ENCODE measurements at regions not wholly inside any gene's neighbourhood (a gene's known extent, or its start where the extent isn't known, plus 50 kb on each side); places are given as distances from the start of the nearest gene placed in this dataset.

- H3K27me3 Mint-ChIP-seq: peaks cover 7 to 12% of the 10 kb centered on the region in 2 donors
- no peak overlapping the region for H3K4me3 Mint-ChIP-seq
- DNase-seq (ENCODE audit: low spot score) (no peak), ATAC-seq (no peak)
- H3K9me3 Mint-ChIP-seq: peaks cover 4% of the 10 kb centered on the region
- no peaks in the 10 kb centered on the region for H3K36me3 Mint-ChIP-seq
- H3K27ac Mint-ChIP-seq: no peak overlapping the region
- H3K4me1 Mint-ChIP-seq (ENCODE audit: low read depth in 2 of 2): no peaks in the 10 kb centered on the region
Measured at GRCh38 chr7:115110523-115110922, 188.6 kb downstream of the MDFIC start.

GRCh38 chr7:115106316-115106715 is 184.4 kb downstream of the MDFIC start:
- Mint-ChIP-seq H3K27ac (no peak overlapping the region), H3K27me3 (peaks cover 0 to 2% of the 10 kb centered on the region in 2 donors), H3K9me3 (peaks cover 4% of the 10 kb centered on the region), H3K4me1 (ENCODE audit: low read depth in 2 of 2) (no peaks in the 10 kb centered on the region), H3K36me3 (no peaks in the 10 kb centered on the region), H3K4me3 (no peak overlapping the region)
- ATAC-seq: no peak
- DNase-seq (ENCODE audit: low spot score): no peak

- DNase-seq (ENCODE audit: low spot score): no peak
- Mint-ChIP-seq H3K9me3 (peaks cover 4% of the 10 kb centered on the region), H3K4me1 (ENCODE audit: low read depth in 2 of 2) (no peaks in the 10 kb centered on the region), H3K36me3 (no peaks in the 10 kb centered on the region), H3K4me3 (no peak overlapping the region), H3K27me3 (no peaks in the 10 kb centered on the region), H3K27ac (no peak overlapping the region)
- ATAC-seq: no peak
Measured at GRCh38 chr7:115102738-115103137, 180.8 kb downstream of the MDFIC start.

GRCh38 chr7:115101199-115101598 is 179.3 kb downstream of the MDFIC start:
- Mint-ChIP-seq H3K9me3 (no peaks in the 10 kb centered on the region), H3K27ac (no peak overlapping the region), H3K27me3 (no peaks in the 10 kb centered on the region), H3K4me3 (no peak overlapping the region), H3K4me1 (ENCODE audit: low read depth in 2 of 2) (no peaks in the 10 kb centered on the region), H3K36me3 (no peaks in the 10 kb centered on the region)
- ATAC-seq: no peak
- DNase-seq (ENCODE audit: low spot score): no peak

- no peak for ATAC-seq
- peaks cover 0 to 2% of the 10 kb centered on the region in 2 donors for H3K4me1 Mint-ChIP-seq (ENCODE audit: low read depth in 2 of 2)
- H3K36me3 Mint-ChIP-seq: no peaks in the 10 kb centered on the region
- H3K27ac Mint-ChIP-seq: no peak overlapping the region
- DNase-seq (ENCODE audit: low spot score): no peak
- H3K4me3 Mint-ChIP-seq: no peak overlapping the region
- peaks cover 0 to 2% of the 10 kb centered on the region in 2 donors for H3K27me3 Mint-ChIP-seq
- H3K9me3 Mint-ChIP-seq: no peaks in the 10 kb centered on the region
Measured at GRCh38 chr7:115099906-115100305, 178.0 kb downstream of the MDFIC start.

GRCh38 chr7:115097175-115097671 is 175.3 kb downstream of the MDFIC start:
- peaks cover 5 to 9% of the 10 kb centered on the region in 2 donors for H3K27me3 Mint-ChIP-seq
- DNase-seq (ENCODE audit: low spot score) (no peak), ATAC-seq (no peak)
- no peaks in the 10 kb centered on the region for H3K36me3 Mint-ChIP-seq
- H3K27ac Mint-ChIP-seq: no peak overlapping the region
- peaks cover 0 to 6% of the 10 kb centered on the region in 2 donors for H3K4me1 Mint-ChIP-seq (ENCODE audit: low read depth in 2 of 2)
- no peaks in the 10 kb centered on the region for H3K9me3 Mint-ChIP-seq
- H3K4me3 Mint-ChIP-seq: no peak overlapping the region

GRCh38 chr7:115096262-115096661 is 174.4 kb downstream of the MDFIC start:
- Mint-ChIP-seq H3K27ac (no peak overlapping the region), H3K9me3 (no peaks in the 10 kb centered on the region), H3K36me3 (no peaks in the 10 kb centered on the region), H3K4me1 (ENCODE audit: low read depth in 2 of 2) (peaks cover 0 to 6% of the 10 kb centered on the region in 2 donors), H3K27me3 (peaks cover 5 to 9% of the 10 kb centered on the region in 2 donors), H3K4me3 (no peak overlapping the region)
- DNase-seq (ENCODE audit: low spot score) (no peak), ATAC-seq (no peak)

- Mint-ChIP-seq H3K36me3 (no peaks in the 10 kb centered on the region), H3K27ac (no peak overlapping the region), H3K9me3 (no peaks in the 10 kb centered on the region), H3K4me3 (no peak overlapping the region), H3K4me1 (ENCODE audit: low read depth in 2 of 2) (peaks cover 0 to 6% of the 10 kb centered on the region in 2 donors), H3K27me3 (peaks cover 5 to 9% of the 10 kb centered on the region in 2 donors)
- no peak for DNase-seq (ENCODE audit: low spot score)
- no peak for ATAC-seq
Measured at GRCh38 chr7:115094163-115094562, 172.3 kb downstream of the MDFIC start.

GRCh38 chr7:115088893-115089292 is 167.0 kb downstream of the MDFIC start:
- DNase-seq (ENCODE audit: low spot score): no peak
- no peaks in the 10 kb centered on the region for H3K9me3 Mint-ChIP-seq
- H3K27ac Mint-ChIP-seq: no peak overlapping the region
- no peak overlapping the region for H3K4me3 Mint-ChIP-seq
- H3K36me3 Mint-ChIP-seq: no peaks in the 10 kb centered on the region
- no peaks in the 10 kb centered on the region for H3K4me1 Mint-ChIP-seq (ENCODE audit: low read depth in 2 of 2)
- ATAC-seq: no peak
- H3K27me3 Mint-ChIP-seq: peaks cover 2% of the 10 kb centered on the region in 2 donors

GRCh38 chr7:115087437-115087836 is 165.5 kb downstream of the MDFIC start:
- Mint-ChIP-seq H3K36me3 (no peaks in the 10 kb centered on the region), H3K9me3 (no peaks in the 10 kb centered on the region), H3K27ac (no peak overlapping the region), H3K4me1 (ENCODE audit: low read depth in 2 of 2) (no peaks in the 10 kb centered on the region), H3K27me3 (no peaks in the 10 kb centered on the region), H3K4me3 (no peak overlapping the region)
- no peak for DNase-seq (ENCODE audit: low spot score)
- no peak for ATAC-seq

- no peak overlapping the region for H3K27ac Mint-ChIP-seq
- no peak for DNase-seq (ENCODE audit: low spot score)
- H3K4me1 Mint-ChIP-seq (ENCODE audit: low read depth in 2 of 2): no peaks in the 10 kb centered on the region
- ATAC-seq: no peak
- no peaks in the 10 kb centered on the region for H3K27me3 Mint-ChIP-seq
- no peak overlapping the region for H3K4me3 Mint-ChIP-seq
- no peaks in the 10 kb centered on the region for H3K9me3 Mint-ChIP-seq
- no peaks in the 10 kb centered on the region for H3K36me3 Mint-ChIP-seq
Measured at GRCh38 chr7:115086146-115086841, 164.4 kb downstream of the MDFIC start.

GRCh38 chr7:115085421-115085820 is 163.5 kb downstream of the MDFIC start:
- ATAC-seq (peak in 1 of 2 donors; percentile 43), DNase-seq (ENCODE audit: low spot score) (no peak)
- Mint-ChIP-seq H3K27me3 (no peaks in the 10 kb centered on the region), H3K36me3 (no peaks in the 10 kb centered on the region), H3K4me1 (ENCODE audit: low read depth in 2 of 2) (no peaks in the 10 kb centered on the region), H3K27ac (no peak overlapping the region), H3K9me3 (no peaks in the 10 kb centered on the region), H3K4me3 (no peak overlapping the region)

- H3K27me3 Mint-ChIP-seq: no peaks in the 10 kb centered on the region
- no peaks in the 10 kb centered on the region for H3K36me3 Mint-ChIP-seq
- no peak overlapping the region for H3K4me3 Mint-ChIP-seq
- ATAC-seq (no peak), DNase-seq (ENCODE audit: low spot score) (no peak)
- no peaks in the 10 kb centered on the region for H3K9me3 Mint-ChIP-seq
- no peaks in the 10 kb centered on the region for H3K4me1 Mint-ChIP-seq (ENCODE audit: low read depth in 2 of 2)
- H3K27ac Mint-ChIP-seq: no peak overlapping the region
Measured at GRCh38 chr7:115083935-115084334, 162.0 kb downstream of the MDFIC start.

GRCh38 chr7:115081772-115082171 is 159.9 kb downstream of the MDFIC start:
- Mint-ChIP-seq H3K27me3 (peaks cover 0 to 5% of the 10 kb centered on the region in 2 donors), H3K27ac (no peak overlapping the region), H3K4me3 (no peak overlapping the region), H3K36me3 (no peaks in the 10 kb centered on the region), H3K9me3 (no peaks in the 10 kb centered on the region), H3K4me1 (ENCODE audit: low read depth in 2 of 2) (no peaks in the 10 kb centered on the region)
- no peak for DNase-seq (ENCODE audit: low spot score)
- ATAC-seq: no peak

- Mint-ChIP-seq H3K4me3 (no peak overlapping the region), H3K36me3 (no peaks in the 10 kb centered on the region), H3K4me1 (ENCODE audit: low read depth in 2 of 2) (no peaks in the 10 kb centered on the region), H3K9me3 (no peaks in the 10 kb centered on the region), H3K27ac (peak overlapping the region in 1 of 2 donors; percentile 63), H3K27me3 (peaks cover 0 to 5% of the 10 kb centered on the region in 2 donors)
- DNase-seq (ENCODE audit: low spot score): no peak
- ATAC-seq: no peak
Measured at GRCh38 chr7:115078851-115079250, 157.0 kb downstream of the MDFIC start.
